ENCODE measurements at regions not wholly inside any gene's neighbourhood (a gene's known extent, or its start where the extent isn't known, plus 50 kb on each side); places are given as distances from the start of the nearest gene placed in this dataset.
A peak's percentile ranks its signal among the peaks of the same experiment; 100 is the strongest.

DNA sequence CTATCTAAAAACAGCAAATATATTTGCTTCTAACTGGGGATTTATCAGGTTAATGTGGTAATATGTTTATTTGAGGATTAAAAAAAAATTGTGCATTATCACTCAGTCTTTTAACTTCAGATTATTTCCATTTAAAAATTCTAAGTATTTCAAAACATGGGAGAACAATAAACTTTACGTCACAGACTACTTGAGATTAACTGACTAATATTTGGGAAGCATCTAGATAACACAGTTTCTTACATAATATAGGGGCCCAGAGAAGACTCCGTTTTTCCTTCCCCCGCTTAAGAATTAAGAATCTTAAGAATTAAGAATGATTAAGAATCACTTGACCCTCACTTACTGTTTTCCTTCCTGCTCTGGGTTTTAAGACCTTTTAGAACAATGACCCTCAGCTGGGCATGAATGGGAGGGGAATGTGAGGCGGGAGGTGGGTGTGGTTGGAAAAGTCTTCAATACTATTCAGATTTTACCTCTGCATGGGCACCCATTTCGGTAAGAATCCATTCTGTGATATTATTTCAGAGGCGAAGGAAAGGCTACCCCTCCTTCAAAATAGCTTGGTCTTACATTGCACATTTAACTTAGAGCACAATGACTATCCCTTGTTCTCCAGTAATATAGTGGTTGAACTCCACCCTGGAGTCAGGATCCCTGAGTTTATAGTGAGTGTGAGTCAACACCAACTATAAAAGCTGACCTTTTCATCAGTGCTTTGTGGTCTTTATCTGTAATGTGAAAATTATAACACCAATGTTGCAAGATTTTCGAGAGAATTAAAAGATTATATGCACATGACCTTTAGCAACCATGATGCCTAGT, 821.3 kb downstream of the USP25 start:
- DNase-seq (ENCODE audit: low read depth, low spot score), result no peak
- H3K27ac ChIP-seq, result no peak overlapping the region

DNA sequence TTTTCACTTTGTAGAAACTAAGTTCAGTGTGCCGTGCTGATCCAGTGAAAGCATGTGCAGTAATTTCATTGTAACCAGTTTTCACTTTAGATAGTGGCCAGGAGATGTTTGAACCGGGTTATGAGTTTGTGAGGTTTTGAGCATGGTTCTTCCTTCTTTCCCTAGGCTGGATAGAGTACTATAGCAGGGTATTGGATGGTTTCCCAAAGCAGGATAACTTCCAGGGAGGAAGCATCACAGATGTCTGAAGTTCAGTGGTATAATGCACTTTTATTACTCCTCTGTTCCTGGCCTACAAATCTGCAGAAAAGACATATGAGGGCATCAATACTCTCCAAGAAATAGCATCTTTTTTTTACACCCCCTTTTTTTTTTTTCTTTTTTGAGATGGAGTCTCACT, 823.1 kb downstream of the USP25 start:
- H3K27ac ChIP-seq, result no peak overlapping the region
- no peak for DNase-seq (ENCODE audit: low read depth, low spot score)

DNA sequence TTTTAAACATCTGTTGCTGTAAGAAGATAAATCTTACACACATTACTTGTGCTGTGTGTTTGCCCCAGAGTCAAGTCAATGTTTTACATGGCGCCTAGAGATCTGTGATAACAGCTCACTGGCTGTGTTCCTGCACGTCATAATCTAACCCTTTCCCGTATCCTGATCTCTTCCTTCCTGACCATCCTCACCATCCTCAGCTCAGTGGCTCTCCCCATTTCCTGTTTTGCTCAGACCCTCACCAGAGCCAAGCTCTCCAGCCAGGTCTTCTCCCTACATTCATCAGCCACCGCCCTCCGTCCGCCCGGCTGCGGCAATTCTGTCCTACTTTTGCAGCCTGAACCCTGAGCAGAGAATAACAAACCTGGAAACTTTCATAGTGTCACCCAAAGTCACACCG, 824.7 kb downstream of the USP25 start:
- H3K27ac ChIP-seq, result no peak overlapping the region
- no peak for DNase-seq (ENCODE audit: low read depth, low spot score)

DNA sequence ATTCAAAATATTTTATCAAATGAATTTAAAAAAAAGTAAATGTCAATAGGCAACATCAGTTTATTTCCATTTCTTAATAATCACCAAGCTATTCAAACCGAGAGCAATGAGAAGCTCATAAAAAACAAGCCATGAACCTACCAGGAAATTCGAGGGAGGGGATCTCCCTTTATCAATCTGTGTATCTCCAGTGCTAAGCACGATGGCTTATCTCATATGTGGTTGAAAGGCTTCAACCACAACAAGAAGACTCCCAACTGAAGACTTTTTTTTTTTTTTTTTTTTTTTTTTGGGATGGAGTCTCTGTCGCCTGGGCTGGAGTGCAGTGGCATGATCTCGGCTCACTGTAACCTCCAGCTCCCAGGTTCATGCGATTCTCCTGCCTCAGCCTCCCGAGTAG, 833.3 kb downstream of the USP25 start:
- DNase-seq (ENCODE audit: low read depth, low spot score), result no peak
- H3K27ac ChIP-seq, result no peak overlapping the region

DNA sequence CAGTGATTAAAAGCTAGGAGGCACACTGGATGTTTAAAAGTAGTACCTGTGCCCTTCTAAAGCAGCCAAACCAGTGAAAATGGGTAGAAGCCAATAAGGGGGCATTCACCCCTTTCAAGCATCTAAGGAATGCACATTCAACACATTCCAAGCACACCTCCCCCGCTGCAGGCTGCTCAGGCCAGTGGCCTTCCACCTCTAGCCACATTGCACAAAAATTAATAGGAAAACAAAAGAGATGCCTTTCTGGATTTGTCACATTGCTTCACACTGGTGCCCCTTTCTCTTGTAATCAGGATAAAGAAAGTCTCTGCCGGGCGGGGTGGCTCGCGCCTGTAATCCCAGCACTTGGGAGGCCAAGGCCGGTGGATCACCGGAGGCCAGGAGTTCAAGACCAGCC, 834.0 kb downstream of the USP25 start:
- DNase-seq (ENCODE audit: low read depth, low spot score), result no peak
- no peak overlapping the region for H3K27ac ChIP-seq

DNA sequence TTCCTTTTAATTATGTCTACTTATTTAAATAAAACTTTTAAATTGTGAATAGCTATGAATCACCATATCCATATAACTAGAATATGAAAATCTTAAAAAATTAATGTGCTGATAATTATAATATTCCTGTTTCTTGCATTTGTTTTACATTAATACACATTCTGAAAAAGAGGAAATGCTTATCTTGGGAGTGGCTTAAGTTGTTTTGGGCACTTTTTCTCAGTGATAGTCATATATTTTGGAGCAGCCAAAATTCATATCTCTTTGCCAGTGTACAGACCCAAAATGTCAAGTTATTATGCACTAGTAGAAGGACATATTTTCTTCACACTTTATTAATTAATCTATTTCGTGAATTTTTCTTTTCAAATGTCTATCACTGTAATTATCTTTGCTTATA, 838.5 kb downstream of the USP25 start:
- no peak overlapping the region for H3K27ac ChIP-seq
- DNase-seq (ENCODE audit: low read depth, low spot score), result no peak

DNA sequence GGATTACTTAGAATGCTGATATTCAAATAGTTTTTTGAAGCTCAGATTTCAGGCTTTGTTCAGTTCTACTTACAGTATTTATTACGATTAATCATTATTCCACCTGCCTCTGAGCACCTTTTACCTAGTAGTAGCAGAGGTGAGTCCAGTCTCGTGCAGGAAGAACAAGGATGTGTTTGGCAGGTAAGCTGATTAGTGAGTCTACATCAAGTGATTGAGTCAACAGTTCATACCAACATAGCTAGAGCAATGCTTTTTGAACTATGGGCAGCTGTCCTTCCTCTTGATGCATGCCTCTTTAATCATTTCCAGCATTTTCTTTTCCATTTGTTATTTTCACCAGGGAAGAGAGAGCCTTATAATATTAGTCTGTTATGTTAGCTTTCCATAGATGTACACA, 838.9 kb downstream of the USP25 start:
- DNase-seq (ENCODE audit: low read depth, low spot score), result peak; percentile 2
- H3K27ac ChIP-seq, result no peak overlapping the region

DNA sequence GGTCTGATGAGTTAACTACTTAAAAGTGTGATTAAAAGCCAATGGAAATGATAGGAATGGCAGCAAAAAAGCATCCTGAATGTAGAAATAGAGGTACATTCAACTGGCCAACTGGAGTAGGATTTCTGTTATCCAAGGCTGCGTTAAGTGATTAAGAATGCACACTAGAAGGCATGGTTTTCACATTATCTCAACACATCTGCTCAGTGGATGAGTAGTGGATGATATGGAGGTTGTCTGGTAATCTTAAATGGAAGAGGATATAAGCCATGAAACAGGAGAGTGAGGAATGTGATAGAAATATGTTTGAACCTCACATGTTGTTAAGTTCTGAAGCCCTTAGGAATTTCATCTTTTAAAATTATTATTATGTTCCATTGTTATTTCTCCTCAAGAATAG, 839.9 kb downstream of the USP25 start:
- H3K27ac ChIP-seq, result no peak overlapping the region
- no peak for DNase-seq (ENCODE audit: low read depth, low spot score)

DNA sequence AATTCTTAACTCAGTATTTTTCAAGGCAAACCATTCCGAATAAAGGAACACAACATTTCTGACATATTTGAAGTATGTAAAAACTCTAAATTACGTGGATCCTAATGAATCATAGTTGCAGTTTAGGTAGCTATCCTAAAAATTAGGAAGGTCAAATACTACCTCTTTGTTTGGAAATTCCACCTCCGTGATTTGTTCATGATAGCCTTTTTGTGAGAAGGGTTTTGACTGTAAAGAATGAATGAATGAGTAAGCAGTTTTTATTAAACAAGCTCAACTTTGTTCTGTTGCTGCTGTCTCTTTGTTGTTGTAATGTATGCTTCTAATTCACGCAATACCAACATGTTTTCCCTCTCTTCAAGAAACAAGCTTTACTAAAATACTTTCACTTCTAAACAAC, 840.4 kb downstream of the USP25 start:
- H3K27ac ChIP-seq, result no peak overlapping the region
- no peak for DNase-seq (ENCODE audit: low read depth, low spot score)

DNA sequence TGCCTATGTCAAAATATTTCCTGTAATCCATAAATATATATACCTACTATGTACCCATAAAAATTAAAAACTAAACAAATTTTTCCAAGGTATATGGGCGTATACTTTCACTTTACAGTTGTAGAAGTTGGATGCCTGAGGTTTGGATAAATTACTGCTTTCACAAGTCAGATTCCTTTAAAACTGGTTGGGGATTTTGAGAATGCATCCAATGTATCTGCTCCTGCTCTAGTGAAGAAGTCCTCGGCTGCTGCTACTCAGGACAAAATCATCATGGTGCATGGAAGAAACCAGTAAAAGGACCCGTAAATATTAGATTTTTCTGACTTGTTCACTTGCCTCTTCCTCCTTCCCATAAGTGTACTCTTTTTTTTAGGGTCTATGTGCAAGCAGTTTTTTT, 841.1 kb downstream of the USP25 start:
- DNase-seq (ENCODE audit: low read depth, low spot score), result no peak
- no peak overlapping the region for H3K27ac ChIP-seq

DNA sequence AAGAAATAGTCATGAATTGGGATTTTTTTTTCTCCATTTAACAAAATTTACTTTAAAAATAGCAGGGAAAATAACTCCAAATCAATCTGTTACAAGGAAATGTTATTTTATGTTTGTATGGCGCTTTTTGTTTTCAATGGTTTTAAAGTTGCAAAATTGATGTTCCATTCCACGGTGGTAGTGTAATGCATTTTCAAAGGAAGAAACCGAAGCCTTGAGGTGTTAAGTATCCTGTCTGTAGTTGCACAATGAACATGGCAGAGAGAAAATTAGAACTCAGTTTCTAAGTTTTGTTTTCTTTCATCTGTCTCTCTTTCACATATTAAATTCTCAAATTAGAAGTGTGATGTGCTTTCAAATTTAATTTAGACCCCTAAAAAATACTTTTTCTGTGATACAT, 841.8 kb downstream of the USP25 start:
- no peak overlapping the region for H3K27ac ChIP-seq
- DNase-seq (ENCODE audit: low read depth, low spot score), result no peak

DNA sequence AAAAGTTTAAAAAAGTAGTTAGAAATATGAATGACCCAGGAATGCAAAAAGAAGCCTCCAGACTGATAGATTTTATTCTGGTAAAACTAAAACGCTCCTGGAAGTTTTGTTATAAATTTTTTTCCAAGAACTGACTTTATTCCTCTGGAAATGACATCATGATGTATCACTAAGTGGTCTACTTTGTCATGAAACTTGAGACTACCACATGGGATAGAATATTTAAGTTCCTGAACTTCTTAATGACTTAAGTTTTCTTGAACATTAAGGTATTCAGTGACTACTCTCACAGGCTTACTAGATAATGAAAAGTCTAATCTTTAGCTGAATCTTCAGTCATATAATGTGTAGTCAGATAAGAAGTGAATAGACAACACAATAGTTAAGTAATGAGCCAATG, 842.2 kb downstream of the USP25 start:
- H3K27ac ChIP-seq, result no peak overlapping the region
- DNase-seq (ENCODE audit: low read depth, low spot score), result no peak

DNA sequence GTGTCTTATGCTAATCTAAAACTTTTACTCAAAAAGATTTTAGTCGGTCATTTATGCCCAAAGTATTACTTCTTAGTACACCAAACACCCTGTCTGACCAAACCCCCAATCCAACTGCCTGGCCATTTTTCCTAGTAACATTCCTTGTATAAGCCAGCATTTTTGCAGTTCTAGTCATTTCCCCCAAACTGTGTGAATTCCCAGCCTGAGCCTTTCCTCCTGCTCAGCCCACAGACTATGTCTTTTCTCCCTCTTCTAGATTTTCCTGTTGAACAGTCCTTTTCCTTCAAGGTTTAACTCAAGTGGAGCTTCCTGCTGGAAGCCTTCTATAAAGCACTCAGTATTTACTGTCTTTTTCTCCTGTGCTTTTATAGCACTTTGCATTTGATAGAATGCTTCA, 843.8 kb downstream of the USP25 start:
- no peak overlapping the region for H3K27ac ChIP-seq
- DNase-seq (ENCODE audit: low read depth, low spot score), result no peak

DNA sequence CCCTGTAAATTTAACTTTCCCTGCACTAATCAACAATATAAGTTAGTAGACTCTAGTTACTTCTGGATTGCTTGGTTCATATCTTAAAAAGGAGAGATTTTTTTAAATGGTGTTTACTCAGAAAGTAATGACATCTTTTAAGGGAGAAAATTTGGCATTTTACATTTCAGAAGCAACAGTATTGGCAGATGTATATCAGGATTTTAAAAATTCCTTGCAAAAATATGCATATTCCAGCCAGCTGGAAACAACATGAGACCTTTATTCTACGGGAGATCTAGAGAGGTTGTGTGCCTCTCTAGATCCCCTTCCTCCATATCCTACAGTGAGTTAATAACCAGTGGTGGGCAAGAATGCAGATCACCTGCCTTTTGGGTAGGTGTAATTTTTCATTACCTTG, 848.2 kb downstream of the USP25 start:
- H3K27ac ChIP-seq, result no peak overlapping the region
- DNase-seq (ENCODE audit: low read depth, low spot score), result no peak

DNA sequence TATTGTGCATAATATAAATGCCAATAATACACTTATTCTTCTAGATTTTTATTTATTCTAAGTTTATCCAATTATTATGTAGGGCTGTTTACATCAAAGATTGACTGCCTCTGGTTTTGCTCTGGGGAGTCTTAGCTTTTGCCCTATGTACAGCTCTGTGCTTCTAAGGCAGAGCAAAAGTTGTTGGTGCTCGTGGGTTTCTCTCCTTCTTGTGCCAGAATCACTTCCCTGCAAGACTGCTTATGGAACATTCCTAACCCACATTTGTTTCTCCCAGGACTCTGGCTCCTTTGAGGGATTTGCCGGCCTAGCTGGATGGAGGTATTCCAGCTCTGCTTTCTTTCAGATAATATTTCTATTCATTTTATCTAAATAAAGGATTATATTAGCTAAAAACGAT, 849.1 kb downstream of the USP25 start:
- H3K27ac ChIP-seq, result no peak overlapping the region
- DNase-seq (ENCODE audit: low read depth, low spot score), result no peak

DNA sequence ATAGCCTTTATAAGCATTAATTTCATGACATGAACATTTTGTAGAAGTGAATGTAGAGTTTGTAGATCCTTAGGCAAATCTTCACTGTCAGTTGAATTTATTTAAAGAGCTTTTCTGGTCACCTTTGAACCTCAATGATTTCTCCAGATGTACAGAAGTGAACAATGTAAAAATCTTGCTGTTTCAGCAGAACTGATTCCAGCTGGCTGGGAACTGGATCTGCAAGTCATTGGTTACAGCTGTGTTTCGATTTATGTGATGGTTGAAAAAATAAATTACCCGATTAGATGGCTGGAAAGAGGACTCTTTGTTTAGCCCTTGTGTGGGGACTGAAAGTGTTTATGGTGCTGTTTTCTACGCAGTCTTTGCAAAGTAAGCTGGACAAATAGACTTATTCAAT, 849.8 kb downstream of the USP25 start:
- no peak overlapping the region for H3K27ac ChIP-seq
- DNase-seq (ENCODE audit: low read depth, low spot score), result no peak

DNA sequence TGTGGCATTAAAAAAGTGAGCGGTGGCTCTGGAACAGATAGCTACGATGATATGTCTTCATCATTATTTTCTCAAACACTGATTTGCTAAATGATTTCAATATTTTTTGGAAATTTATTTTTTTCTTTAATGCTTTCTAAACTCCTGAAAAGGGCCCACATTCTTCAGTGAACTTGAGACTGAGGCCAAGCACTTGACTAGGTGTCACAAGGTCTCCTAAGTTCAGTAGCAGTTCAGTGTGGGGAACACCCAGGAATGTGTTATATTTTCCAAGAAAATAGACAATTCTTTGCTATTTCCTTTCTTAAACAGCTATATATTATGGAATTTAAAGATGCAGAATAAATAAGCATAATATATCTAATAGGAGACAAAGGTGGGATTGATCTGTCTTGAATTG, 850.9 kb downstream of the USP25 start:
- H3K27ac ChIP-seq, result no peak overlapping the region
- DNase-seq (ENCODE audit: low read depth, low spot score), result no peak

DNA sequence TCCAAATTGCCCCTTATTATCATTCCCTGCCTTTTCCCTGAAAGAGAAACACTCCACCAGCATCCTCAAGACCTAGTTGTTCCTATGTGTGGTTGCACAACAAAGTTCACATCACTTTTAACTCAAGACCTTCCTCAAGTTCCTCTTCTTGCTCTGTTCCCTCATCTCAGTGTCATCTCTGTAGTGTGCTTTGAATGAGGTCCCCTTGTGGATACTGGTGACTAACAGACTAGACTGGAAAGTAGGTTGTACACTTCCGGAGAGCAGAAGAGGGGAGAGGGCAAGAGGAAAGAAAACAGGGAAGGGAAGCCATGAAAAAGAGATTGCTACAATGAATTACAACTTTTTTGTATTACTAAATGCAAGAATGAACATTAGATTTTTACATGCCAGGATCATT, 853.8 kb downstream of the USP25 start:
- DNase-seq (ENCODE audit: low read depth, low spot score), result no peak
- H3K27ac ChIP-seq, result no peak overlapping the region

DNA sequence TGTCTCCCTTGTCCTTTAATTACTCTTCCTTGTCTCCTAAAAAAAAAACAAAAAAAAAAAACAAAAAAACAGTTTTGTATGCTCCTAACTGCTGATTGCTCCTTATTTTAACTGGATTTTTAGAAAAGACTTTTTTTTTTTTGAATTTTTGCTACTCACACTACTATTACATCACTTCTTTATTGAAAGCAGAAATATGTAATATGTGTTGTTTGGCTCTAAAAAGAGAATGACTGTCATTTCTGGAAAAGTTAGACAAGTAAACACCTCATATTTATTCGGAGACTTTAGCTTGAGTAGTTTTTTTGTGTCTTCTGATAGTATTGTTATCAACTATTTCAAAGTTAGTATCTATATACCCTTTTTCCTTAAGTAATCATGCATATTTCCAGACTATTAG, 855.0 kb downstream of the USP25 start:
- no peak overlapping the region for H3K27ac ChIP-seq
- no peak for DNase-seq (ENCODE audit: low read depth, low spot score)

DNA sequence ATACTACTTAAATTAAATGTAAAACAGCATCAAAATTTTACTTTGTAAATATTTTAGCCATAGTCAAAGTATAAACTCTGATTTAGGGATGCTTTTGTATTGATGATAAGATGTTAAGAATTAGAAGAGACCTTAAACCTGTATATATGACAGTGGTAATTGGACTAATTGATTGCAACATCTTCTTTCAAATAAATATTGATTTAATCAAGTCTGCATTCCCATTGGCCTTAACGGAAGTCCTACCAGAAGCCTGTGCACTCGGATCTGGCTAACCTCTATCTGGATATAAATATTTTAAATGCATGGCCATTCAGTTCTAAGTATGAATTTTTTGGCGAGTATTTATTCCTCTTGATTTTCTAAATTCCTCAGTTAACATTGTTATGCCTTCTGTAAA, 856.1 kb downstream of the USP25 start:
- H3K27ac ChIP-seq, result peak overlapping the region; percentile 92
- DNase-seq (ENCODE audit: low read depth, low spot score), result no peak

DNA sequence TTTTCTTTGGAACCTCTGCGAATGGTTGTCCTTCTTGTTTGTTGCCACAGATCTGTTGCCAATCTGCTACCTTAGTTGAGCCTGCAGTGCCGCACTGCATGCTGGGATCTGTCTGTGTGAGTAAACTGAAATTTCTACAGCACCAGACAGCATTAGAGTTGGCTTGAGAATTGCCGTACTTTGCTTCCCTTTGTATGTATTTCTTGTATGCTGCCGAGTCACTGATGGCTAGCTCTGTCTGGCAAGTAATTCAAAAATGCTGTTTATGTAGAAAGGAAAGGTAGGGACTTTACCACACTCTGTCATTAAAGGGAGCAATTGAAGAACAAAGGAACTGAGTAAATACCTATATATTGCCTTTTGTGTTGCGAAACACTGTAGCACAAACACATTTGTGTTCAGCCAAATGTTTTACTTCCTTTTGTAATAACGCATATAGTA, 857.4 kb downstream of the USP25 start:
- DNase-seq (ENCODE audit: low read depth, low spot score), result peak; percentile 70
- H3K27ac ChIP-seq, result peak overlapping the region; percentile 92

DNA sequence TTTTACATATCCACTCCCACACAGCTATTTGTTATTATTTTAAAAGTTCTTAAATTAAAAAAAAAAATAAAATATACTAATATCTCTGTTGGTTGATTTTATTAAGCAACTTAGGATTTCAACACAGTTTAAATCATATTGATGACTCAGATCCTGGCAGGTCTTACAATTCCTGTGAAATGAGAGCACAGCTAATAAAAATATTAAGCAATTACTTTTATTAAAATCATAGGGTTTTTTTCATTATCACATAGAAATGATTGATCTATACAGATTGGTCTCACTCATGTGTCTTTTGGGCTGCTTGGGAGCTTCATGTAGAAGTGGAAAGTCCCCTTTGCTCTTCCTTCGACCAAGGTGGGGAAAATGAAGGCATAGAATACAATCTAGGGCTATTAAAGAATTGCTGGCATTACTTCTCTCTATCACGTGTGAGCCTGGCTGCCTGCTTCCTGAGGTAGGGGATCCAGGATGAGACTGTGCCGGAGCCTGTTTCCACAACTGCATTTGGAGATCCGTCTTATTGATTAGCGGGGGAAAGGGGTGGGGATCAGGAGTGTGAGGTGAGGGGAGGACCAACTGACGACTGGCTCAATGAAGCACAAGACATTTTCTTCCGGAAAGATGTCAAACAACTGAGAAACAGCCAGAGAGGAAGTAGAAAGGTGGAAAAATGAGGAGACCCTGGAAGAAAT, 858.0 kb downstream of the USP25 start:
- H3K27ac ChIP-seq, result peak overlapping the region; percentile 92
- DNase-seq (ENCODE audit: low read depth, low spot score), result peak; percentile 46

Data from epithelial cell of prostate (primary cell).